HEK293 (cell line): ENCODE measurements at regions not wholly inside any gene's neighbourhood (a gene's known extent, or its start where the extent isn't known, plus 50 kb on each side); places are given as distances from the start of the nearest gene placed in this dataset.

Source experiments
- CTCF ChIA-PET: fragments of 350-600 bp; formaldehyde crosslinking; extraction: SDS; loops from one replicate; lab custom pipeline; 2021; ENCODE audit warnings: antibody characterized with exemption; lab: Yijun Ruan, JAX
- POLR2A ChIA-PET: fragments of 300-600 bp; formaldehyde crosslinking; extraction: SDS; loops from one replicate; lab custom pipeline; 2020; ENCODE audit warnings: antibody characterized with exemption, inconsistent platforms; lab: Yijun Ruan, JAX
- H3K27ac ChIP-seq: fragments of 200-500 bp; sonication (Bioruptor generic); 2 replicates; pipeline ENCODE4 v1.5.1; 2014; ENCODE audit warnings: low read depth, low read length, control low read depth, inconsistent platforms; ENCODE audit errors: extremely low read depth
- H3K36me3 ChIP-seq, 2 experiments: fragments of 200-500 bp in 1 of 2; sonication (Bioruptor generic) in 1 of 2; 1 replicate in 1 of 2; 2 replicates in 1 of 2; pipeline ENCODE4 v1.5.1; 2014 to 2017; ENCODE audit warnings: inconsistent platforms in 2 of 2, low read length in 2 of 2; ENCODE audit not compliant: control insufficient read depth in 2 of 2, insufficient read depth in 1 of 2
- H3K4me1 ChIP-seq: fragments of 200-500 bp; sonication (Bioruptor generic); 2 replicates; pipeline ENCODE4 v1.5.1; 2014; ENCODE audit warnings: mild to moderate bottlenecking, low read length, inconsistent platforms; ENCODE audit not compliant: control insufficient read depth, insufficient read depth
- H3K4me3 ChIP-seq: 2 replicates; pipeline ENCODE4 v1.5.1; 2011; ENCODE audit warnings: low read depth, mild to moderate bottlenecking, control low read depth, low read length, moderate library complexity
- H3K9me3 ChIP-seq: fragments of 200-500 bp; sonication (Bioruptor generic); 2 replicates; pipeline ENCODE4 v1.5.1; 2014; ENCODE audit warnings: low read depth, low read length, inconsistent platforms; ENCODE audit not compliant: control insufficient read depth, insufficient read depth
- BCL6B ChIP-seq: fragments of 450-650 bp; formaldehyde crosslinking; IDR thresholded peaks from 2 replicates; pipeline ENCODE4 v1.5.1; 2017; ENCODE audit warnings: missing biosample characterization, missing genetic modification characterization
- FEZF1 ChIP-seq: fragments of 450-650 bp; formaldehyde crosslinking; IDR thresholded peaks from 2 replicates; pipeline ENCODE4 v1.5.1; 2016; ENCODE audit warnings: missing biosample characterization, missing genetic modification characterization
- GLIS1 ChIP-seq: fragments of 450-650 bp; formaldehyde crosslinking; IDR thresholded peaks from 2 replicates; pipeline ENCODE4 v1.5.1; 2016; ENCODE audit warnings: missing biosample characterization, missing genetic modification characterization
- IKZF3 ChIP-seq: fragments of 450-650 bp; IDR thresholded peaks from 2 replicates; pipeline ENCODE4 v1.5.0; 2018; ENCODE audit warnings: missing biosample characterization, mild to moderate bottlenecking, missing genetic modification characterization, moderate library complexity
- OSR2 ChIP-seq: fragments of 450-650 bp; formaldehyde crosslinking; IDR thresholded peaks from 2 replicates; pipeline ENCODE4 v1.5.1; 2016; ENCODE audit warnings: missing biosample characterization, missing genetic modification characterization
- PRDM4 ChIP-seq: fragments of 450-650 bp; formaldehyde crosslinking; IDR thresholded peaks from 2 replicates; pipeline ENCODE4 v1.5.1; 2017; ENCODE audit warnings: missing biosample characterization, missing genetic modification characterization
- TCF7L2 ChIP-seq: IDR thresholded peaks from 2 replicates; pipeline ENCODE4 v1.6.1; 2011; ENCODE audit warnings: low read depth, mild to moderate bottlenecking, inconsistent platforms, low read length, moderate library complexity, borderline replicate concordance
- TRIM28 ChIP-seq: IDR thresholded peaks from 2 replicates; pipeline ENCODE4 v1.6.1; 2011; ENCODE audit warnings: low read length, control low read depth, borderline replicate concordance
- ZBTB17 ChIP-seq: fragments of 450-650 bp; formaldehyde crosslinking; IDR thresholded peaks from 2 replicates; pipeline ENCODE4 v1.5.1; 2016; ENCODE audit warnings: missing biosample characterization, missing genetic modification characterization
- ZBTB8A ChIP-seq: fragments of 450-650 bp; formaldehyde crosslinking; IDR thresholded peaks from 2 replicates; pipeline ENCODE4 v1.5.1; 2016; ENCODE audit warnings: missing biosample characterization, missing genetic modification characterization
- ZNF366 ChIP-seq: fragments of 450-650 bp; formaldehyde crosslinking; conservative IDR thresholded peaks from 2 replicates; pipeline ENCODE4 v1.5.1; 2016; ENCODE audit warnings: missing biosample characterization, missing genetic modification characterization
- ZNF398 ChIP-seq: fragments of 450-650 bp; formaldehyde crosslinking; IDR thresholded peaks from 2 replicates; pipeline ENCODE4 v1.5.1; 2017; ENCODE audit warnings: missing biosample characterization, missing genetic modification characterization
- ZNF548 ChIP-seq: fragments of 450-650 bp; formaldehyde crosslinking; IDR thresholded peaks from 2 replicates; pipeline ENCODE4 v1.5.1; 2016; ENCODE audit warnings: missing biosample characterization, missing genetic modification characterization
- ZNF596 ChIP-seq: fragments of 450-650 bp; IDR thresholded peaks from 2 replicates; pipeline ENCODE4 v1.5.0; 2018; ENCODE audit warnings: missing biosample characterization, mild to moderate bottlenecking, missing genetic modification characterization, moderate library complexity
- ZNF600 ChIP-seq: fragments of 450-650 bp; formaldehyde crosslinking; IDR thresholded peaks from 2 replicates; pipeline ENCODE4 v1.5.1; 2016; ENCODE audit warnings: missing biosample characterization, missing genetic modification characterization
- ZNF624 ChIP-seq: fragments of 450-650 bp; formaldehyde crosslinking; IDR thresholded peaks from 2 replicates; pipeline ENCODE4 v1.5.1; 2017; ENCODE audit warnings: missing biosample characterization, missing genetic modification characterization
- ZNF707 ChIP-seq: fragments of 450-650 bp; formaldehyde crosslinking; IDR thresholded peaks from 2 replicates; pipeline ENCODE4 v1.5.1; 2016; ENCODE audit warnings: missing biosample characterization, missing genetic modification characterization
- ZNF843 ChIP-seq: fragments of 450-650 bp; formaldehyde crosslinking; IDR thresholded peaks from 2 replicates; pipeline ENCODE4 v1.5.1; 2016; ENCODE audit warnings: missing biosample characterization, missing genetic modification characterization
- TF ChIP-seq, protein P1 (sequence below): fragments of 450-650 bp; formaldehyde crosslinking; IDR thresholded peaks from 2 replicates; pipeline ENCODE4 v1.5.1; 2017; ENCODE audit warnings: missing biosample characterization, missing genetic modification characterization
- TF ChIP-seq, protein P2 (sequence below): fragments of 450-650 bp; formaldehyde crosslinking; IDR thresholded peaks from 2 replicates; pipeline ENCODE4 v1.5.1; 2016; ENCODE audit warnings: missing biosample characterization, missing genetic modification characterization

- no peak for TF ChIP-seq ZNF398 (tag by site-specific recombination)
- TF ChIP-seq TRIM28 = 0 out of 2 replicates have a peak, but pooled peaks have one; percentile 35
- peak; percentile 53; the same call in 1 of the 2 replicates for TF ChIP-seq ZNF596 (tag by site-specific recombination)
- 0 out of 2 replicates have a peak, but pooled peaks have one; percentile 27 for TF ChIP-seq PRDM4 (tag by site-specific recombination)
- 0 out of 2 replicates have a peak, but pooled peaks have one; percentile 33 for TF ChIP-seq IKZF3 (tag by site-specific recombination)
- no peak for TF ChIP-seq ZBTB17 (tag by site-specific recombination)
- no peak for TF ChIP-seq ZNF707 (tag by site-specific recombination)
- TF ChIP-seq FEZF1 (tag by site-specific recombination) = peak; percentile 75
- TF ChIP-seq ZNF843 (tag by site-specific recombination) = peak; percentile 84
- TF ChIP-seq, protein P1, sequence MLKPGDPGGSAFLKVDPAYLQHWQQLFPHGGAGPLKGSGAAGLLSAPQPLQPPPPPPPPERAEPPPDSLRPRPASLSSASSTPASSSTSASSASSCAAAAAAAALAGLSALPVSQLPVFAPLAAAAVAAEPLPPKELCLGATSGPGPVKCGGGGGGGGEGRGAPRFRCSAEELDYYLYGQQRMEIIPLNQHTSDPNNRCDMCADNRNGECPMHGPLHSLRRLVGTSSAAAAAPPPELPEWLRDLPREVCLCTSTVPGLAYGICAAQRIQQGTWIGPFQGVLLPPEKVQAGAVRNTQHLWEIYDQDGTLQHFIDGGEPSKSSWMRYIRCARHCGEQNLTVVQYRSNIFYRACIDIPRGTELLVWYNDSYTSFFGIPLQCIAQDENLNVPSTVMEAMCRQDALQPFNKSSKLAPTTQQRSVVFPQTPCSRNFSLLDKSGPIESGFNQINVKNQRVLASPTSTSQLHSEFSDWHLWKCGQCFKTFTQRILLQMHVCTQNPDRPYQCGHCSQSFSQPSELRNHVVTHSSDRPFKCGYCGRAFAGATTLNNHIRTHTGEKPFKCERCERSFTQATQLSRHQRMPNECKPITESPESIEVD (tag by site-specific recombination) = peak; percentile 88
- TF ChIP-seq ZNF548 (tag by site-specific recombination) = no peak
- TF ChIP-seq ZNF624 (tag by site-specific recombination) = no peak
- TF ChIP-seq, protein P2, sequence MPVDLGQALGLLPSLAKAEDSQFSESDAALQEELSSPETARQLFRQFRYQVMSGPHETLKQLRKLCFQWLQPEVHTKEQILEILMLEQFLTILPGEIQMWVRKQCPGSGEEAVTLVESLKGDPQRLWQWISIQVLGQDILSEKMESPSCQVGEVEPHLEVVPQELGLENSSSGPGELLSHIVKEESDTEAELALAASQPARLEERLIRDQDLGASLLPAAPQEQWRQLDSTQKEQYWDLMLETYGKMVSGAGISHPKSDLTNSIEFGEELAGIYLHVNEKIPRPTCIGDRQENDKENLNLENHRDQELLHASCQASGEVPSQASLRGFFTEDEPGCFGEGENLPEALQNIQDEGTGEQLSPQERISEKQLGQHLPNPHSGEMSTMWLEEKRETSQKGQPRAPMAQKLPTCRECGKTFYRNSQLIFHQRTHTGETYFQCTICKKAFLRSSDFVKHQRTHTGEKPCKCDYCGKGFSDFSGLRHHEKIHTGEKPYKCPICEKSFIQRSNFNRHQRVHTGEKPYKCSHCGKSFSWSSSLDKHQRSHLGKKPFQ = no peak
- TF ChIP-seq ZNF366 (tag by site-specific recombination) = peak; percentile 39; the same call in 1 of the 2 replicates
- peak; percentile 59; the same call in 1 of the 2 replicates for TF ChIP-seq OSR2 (tag by site-specific recombination)
- 0 out of 2 replicates have a peak, but pooled peaks have one; percentile 20 for TF ChIP-seq ZBTB8A (tag by site-specific recombination)
- TF ChIP-seq GLIS1 = peak; percentile 71
- peak; percentile 86 for TF ChIP-seq BCL6B (tag by site-specific recombination)
- TF ChIP-seq TCF7L2 = peak; percentile 57; the same call in 1 of the 2 replicates
- no peak for TF ChIP-seq ZNF600 (tag by site-specific recombination)
- Histone ChIP-seq H3K4me3 (no peak overlapping the region), H3K36me3 (no peaks in the 10 kb centered on the region), H3K9me3 (no peaks in the 10 kb centered on the region), H3K27ac (no peak overlapping the region), H3K4me1 (peaks cover 8% of the 10 kb centered on the region; the same call in 1 of the 2 replicates)
- ChIA-PET POLR2A (interaction anchor here (1.1 kb wide), 1 partner anchor 193 kb away, joined by 3 read pairs; no protein-coding TSS in a partner anchor), CTCF (interaction anchor here (0.8 kb wide), 1 partner anchor 231 kb away, joined by 4 read pairs; no protein-coding TSS in a partner anchor)
Observed at GRCh38 chr3:168442502-168442901, 346.8 kb upstream of the GOLIM4 start.
